ENCODE measurements at regions not wholly inside any gene's neighbourhood (a gene's known extent, or its start where the extent isn't known, plus 50 kb on each side); places are given as distances from the start of the nearest gene placed in this dataset.
"Not testable (repeated sequence)": the region's sequence is repeated elsewhere in the genome, so short reads cannot be mapped to it uniquely, and the experiment has no call there.

DNA sequence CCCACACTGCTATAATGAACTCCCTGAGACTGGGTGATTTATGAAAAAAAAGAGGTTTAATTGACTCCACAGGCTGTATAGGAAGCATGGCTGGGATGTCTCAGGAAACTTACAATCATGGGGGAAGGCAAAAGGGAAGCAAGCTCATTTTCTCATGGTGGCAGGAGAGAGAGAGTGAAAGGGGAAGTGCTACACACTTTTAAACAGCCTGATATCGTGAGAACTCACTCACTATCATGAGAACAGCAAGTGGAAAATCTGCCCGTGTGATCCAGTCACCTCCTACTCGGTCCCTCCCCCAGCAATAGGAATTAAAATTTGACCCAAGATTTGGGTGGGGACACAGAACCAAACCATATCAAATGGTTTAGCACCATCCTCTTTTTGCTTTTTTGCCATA lies 116.6 kb upstream of the CEP162 start:
- no peak for DNase-seq

DNA sequence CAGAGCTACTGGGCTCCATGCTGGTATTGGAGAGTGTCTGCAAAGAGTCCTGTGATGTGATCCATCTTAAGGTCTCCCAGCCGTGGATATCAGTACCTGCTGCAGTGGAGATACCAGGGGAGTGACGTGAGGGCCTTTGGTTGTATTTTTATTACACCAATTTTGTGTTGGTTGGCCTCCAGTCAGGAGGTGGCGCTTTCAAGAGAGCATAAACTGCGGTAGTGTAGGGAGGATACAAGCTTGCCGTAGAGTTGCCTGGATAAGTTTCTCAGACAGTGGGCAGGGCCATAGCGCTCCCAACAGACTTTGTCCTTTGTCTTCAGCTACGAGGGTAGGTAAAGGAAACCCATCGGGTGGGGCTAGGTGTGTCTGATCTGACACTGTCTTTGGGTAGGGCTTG lies 113.0 kb upstream of the CEP162 start:
- DNase-seq, result no peak

DNA sequence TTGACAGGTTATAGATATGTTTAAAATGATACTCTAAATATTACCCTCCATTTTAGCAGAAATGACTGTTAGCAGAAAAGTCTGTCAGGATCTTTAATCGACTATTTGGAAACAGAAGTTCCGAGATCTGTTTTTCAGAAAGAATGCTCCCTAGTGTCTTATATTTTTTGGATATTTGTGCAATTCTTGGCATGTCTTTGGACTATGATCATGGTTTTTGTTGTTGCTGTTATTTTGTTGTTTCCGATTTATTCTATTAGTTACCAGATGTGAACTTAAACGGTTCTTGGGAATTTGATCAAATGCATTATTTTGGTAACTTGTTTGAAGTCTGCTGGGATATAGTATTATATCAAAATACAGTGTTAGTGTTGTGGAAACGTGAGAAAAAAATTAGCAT lies 106.4 kb upstream of the CEP162 start:
- DNase-seq, result no peak

DNA sequence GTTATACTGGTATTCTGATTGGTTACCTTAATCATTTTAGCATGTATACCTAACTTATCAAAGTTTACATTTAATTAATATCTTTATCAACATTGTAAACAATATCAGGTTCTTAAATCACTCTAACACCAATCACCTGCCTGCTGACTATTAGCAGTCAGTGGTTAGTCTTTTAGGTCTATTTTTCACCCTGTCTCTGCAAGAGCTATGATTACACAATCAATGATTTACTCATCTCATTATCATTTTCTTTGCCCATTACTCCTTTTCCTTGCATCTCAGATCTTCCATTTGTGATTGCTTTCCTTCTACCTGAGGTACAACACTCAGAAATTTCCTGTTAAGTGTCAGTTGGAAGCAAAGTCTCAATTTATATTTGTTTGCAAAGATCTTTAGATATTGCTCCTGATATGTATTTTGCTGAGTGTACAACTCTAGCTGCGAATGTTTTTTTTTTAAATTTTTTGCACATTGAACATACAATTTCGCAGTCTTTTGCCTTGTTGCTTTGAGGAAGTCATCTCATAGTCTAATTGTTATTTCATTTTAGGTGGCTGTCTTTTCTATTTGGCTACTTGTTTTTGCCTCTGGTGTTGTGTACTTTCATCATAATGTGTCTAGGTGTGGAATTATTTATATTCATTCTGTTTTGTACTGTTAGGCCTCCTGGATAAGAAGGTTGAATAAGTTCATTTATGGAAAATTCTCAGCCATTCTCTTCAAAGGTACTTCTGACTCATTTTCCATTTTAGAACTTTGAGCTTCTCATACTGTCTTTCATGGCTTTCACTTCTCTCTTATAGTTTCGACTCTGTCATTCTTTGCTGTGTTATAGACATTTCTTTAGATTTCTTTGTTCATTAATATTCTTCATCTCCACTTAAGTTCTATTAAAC lies 104.9 kb upstream of the CEP162 start:
- no peak for DNase-seq

DNA sequence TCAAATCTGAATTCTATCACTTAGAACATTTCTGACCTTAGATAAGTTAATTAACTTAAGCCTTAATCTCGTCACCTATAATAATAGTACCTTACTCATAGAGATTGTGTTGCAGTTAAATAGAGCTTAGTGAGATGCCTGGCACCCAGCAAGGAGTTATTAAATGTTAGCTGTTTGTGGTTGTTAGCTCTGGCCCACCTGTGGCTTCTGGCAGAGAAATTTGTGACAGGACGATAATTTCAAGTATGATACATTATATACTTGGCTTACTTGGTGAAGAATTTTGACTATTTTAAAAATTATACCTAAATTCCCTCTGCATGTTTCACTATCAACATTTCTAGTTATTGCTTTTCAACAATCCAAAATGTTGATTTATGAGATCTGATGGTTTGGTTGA lies 102.9 kb upstream of the CEP162 start:
- no peak for DNase-seq

DNA sequence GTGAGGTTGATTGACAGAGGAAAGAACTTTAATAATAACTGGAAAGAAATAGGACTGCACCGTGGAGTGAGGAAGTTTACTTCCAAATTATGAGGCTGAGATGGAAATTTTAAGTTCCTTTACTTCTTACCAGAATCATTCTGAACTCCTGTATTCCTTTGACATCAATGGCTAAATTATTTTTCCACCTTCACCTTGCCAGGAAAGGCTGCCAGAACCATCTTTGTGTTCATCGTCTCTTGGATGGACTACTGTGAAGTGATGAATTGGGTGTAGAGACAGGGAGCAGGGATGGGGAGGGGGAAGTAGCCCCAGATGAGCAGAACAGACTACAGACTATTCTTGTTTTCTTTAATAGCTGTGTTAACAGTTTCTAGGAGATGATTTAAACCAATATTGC lies 102.1 kb upstream of the CEP162 start:
- DNase-seq, result no peak

DNA sequence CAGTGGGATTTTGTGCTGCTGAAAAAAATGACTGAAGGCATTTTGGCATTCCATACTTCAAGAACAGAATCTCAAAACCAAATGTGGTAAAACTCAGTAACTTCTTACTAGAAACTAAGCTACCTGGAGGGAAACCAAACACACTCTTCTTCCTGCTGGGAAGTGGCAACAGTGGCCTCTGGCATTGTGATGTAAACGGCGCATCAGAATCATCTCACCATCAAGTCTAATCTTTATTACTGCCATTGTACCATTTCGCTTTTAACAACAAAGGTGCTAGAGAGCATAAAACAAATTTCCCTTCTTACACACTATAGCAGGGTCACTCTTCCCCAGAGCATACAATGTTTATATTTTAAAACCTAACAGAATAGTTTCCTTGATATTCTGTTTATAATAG lies 101.6 kb upstream of the CEP162 start:
- no peak for DNase-seq

DNA sequence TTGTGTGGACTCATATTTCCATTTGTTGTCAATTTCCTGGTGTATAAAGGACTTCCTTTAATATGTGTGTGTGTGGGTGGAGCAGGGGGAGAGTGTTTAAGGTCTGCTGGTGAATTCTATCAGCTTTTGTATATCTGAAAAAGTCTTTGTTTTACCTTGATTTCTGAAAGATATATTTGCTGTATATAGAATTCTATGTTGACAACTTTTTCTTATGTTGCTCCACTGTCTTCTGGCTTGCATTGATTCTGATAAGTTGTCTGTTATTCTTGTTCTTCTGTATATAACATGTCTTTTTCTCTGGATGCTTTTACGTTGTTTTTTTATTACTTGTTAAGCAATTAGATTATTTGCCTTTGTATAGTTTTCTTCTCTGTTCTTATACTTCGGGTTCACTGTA lies 90.0 kb upstream of the CEP162 start:
- DNase-seq, result no peak

DNA sequence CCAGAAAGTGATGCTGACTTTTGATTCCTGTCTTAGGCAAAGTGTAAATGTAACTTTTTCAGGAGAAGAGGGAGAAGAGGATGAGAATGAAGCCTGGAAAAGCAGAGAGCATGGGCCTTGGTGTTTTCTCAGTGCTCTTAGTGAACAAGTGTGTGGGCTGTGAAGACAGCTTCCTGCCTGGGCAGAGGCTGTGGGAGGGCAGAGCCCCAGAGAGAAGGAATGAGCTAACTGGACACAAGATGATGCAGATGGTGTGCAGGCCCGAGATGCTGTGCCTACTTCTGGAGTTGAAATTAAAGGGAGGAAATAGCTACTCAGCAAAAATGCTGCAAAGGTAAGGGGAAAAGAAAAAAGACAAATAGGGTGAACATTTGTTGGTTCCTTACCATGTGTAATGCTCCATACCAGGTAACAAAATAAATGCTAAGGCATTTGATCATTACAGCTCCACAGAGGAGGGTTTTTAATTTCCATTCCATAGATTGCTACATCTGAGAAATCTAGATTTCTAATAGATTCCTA lies 87.0 kb upstream of the CEP162 start:
- DNase-seq, result no peak

DNA sequence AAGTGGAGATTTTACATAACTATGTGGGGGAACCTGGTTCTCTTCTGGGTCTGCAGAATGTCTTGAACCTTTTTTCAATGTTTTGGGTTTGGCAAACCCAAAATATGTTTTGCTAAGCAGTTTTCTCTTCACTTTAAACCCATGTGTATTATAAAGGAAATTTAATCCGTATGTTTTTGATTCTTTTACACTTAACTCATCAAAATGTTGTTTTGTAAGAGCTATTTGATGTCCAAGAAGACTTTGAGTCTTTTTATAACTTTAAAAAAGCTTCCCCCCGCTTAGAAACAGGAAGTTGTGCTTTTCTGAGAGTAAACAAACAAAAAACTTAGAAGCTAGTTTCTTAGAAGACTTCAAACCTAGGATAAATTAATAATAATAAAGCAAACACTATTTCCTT lies 81.9 kb upstream of the CEP162 start:
- DNase-seq, result no peak

DNA sequence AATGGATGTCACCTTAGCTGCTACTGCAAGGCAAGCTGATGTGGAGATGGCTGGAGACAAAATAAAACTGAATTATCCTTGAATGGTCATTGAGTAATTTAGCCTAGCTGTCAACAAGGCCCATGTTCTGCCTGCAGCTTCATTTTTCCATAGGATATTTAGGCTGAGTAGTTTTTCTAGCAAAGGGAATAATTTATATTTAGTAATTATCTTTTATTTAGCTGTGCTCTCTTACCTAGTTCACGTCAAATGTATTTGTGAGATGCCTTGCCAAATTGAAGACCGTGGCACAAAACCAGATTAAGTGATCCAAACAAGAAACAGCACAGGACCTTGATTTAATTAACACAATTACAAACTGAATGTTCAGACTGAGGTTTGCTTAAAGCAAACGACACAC lies 77.4 kb upstream of the CEP162 start:
- DNase-seq, result no peak

DNA sequence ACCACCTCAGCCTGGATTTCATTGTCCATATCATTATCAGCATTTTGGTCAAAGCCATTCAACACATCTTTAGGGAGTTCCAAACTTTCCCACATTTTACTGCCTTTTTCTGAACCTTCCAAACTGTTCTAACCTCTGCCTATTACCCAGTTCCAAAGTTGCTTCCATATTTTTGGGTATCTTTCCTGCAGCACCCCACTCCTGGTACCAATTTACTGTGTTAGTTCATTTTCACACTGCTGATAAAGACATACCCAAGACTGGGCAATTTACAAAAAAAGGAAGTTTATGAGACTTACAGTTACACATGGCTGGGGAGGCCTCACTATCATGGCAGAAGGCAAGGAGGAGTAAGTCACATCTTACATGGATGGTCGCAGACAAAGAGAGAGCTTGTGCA lies 63.6 kb upstream of the CEP162 start:
- DNase-seq, result not testable (repeated sequence)

DNA sequence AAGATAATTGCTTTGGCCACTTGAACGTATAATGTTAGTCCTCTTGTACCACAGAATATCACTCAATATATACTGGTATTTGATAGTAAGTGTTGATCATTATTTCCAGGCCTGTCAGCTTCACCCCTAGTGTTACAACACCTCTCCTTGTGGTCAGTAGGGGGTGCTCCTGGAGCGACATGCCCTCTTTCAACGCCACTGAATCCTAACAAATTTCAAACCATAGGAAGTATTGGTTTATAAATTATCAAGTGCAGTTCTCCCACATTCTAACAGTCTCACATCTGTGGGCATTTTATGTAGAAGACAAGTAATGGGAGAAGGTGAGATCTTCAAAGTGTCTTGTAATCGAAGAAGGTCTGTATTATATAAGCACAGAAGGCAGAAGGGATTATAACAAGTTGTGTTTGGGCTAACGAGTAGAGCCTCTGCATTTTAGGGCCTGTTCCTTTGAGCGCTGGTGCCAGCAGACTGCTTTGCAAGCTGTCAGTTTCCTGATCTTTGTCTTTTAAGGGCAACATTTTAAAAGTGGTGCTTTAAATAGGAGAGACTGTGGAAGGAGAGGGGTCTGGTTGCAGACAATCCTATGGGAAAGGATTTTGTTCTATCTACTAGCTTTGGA lies 57.1 kb upstream of the CEP162 start:
- DNase-seq, result no peak

DNA sequence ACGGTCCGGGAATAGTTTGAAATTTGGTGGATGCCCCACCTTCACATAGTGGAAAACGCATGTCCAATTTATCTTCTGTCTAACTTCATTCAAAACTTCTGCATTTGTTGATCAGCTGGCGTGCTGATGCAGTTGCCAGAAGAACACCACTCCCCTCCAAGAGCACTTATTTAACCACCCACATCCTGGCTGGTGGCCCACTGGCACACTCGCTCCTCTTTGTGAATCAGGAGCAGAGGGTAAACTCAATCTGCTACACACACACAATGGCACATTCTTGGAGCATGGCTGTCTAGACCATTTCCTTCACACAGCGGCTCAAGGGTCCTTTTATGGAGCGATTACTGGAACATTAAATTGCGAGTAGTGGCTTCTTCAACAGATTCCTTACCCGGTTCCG lies 55.1 kb upstream of the CEP162 start:
- no peak for DNase-seq

DNA sequence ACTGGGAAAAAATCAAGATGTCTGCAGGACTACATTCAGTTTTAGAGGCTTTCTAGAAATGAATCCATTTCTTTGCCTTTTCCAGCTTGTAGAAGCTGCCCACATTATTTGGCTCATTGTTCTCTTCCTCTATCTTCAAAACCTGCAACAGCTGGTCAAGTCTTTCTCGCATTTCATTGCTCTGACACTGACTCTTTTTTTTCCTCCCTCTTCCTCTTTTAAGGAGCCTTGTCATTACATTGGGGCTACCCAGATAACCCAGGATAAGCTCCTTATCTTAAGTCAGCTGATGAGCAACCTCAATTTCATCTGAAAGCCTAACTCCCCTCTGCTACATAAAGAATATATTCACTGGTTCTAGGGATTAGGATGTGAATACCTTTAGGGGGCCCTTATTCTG lies 53.2 kb upstream of the CEP162 start:
- DNase-seq, result no peak

DNA sequence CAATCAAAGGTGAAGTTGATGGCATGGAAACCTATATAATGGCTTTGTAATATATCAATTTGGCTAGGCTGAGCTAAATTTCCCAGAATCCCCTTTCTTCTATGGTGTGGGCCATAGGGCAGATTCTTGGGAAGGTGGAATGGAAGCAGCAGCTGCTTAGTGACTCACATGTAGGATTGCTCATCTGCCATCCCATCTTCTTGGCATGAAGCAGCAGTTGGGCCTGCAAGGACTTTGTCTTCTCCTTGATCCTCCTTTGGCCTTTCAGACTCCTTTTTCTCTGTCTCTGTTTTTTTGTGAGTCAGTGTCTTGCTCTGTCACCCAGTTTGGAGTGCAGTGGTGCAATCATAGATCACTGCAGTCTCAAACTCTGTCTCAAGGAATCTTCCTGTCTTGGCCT lies 52.6 kb upstream of the CEP162 start:
- no peak for DNase-seq

DNA sequence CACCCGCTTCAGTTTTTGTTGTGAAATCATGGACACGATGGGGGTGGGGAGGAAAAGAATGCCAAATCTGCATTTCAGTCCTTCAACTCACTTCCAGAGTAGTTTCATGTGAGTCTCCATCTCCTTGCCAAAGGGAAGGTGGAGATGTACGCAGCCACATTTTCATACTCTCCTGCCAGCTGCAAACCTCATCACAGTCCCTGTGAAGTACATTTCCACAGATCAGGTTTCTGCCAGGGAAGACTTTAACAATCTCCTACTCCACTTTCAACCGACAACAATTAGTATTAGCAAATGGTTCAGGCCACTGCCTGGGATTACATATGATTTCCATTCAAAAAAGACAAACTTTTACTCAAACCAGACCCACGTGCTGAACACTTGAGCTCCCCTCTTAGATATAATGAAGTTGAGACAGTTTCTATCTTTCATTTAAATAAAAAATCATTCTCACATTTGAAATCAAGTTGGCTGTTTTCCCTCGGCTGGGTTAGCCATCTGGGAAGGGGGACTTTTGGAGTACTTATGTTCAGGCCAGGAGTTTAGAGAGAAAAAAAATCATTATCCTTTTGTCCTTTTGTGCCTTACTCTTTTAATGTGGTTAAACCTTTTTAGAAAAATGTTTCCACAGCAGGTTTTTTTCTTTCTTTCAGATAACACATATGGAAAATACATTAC lies 51.0 kb upstream of the CEP162 start:
- no peak for DNase-seq

All from NCI-H1436 (cell line).